ENCODE measurements at regions not wholly inside any gene's neighbourhood (a gene's known extent, or its start where the extent isn't known, plus 50 kb on each side); places are given as distances from the start of the nearest gene placed in this dataset.

- Histone ChIP-seq H2BK120ac (replicated peaks; ENCODE audit: low read depth, low read length) (no peak overlapping the region), H2BK15ac (ENCODE audit: low read length) (no peak overlapping the region), H4K5ac (ENCODE audit: insufficient read length, low read depth, low read length) (no peak overlapping the region), H3K9ac (replicated peaks in 1 of 4; ENCODE audit: extremely low read depth in 1 of 4, low read depth in 3 of 4, low read length in 3 of 4) (no peak overlapping the region), H3K4me2 (ENCODE audit: insufficient read depth in 1 of 2, low read depth in 2 of 2, low read length in 2 of 2) (no peak overlapping the region), H3K4me3 (ENCODE audit: extremely low read depth in 1 of 4, insufficient read depth in 2 of 4, low read depth in 3 of 4, low read length in 4 of 4) (no peak overlapping the region), H3K9me3 (ENCODE audit: insufficient read depth in 2 of 2, low read depth in 1 of 2, low read length in 1 of 2) (no peaks in the 10 kb centered on the region), H3K36me3 (ENCODE audit: control insufficient read depth in 2 of 4, insufficient read depth in 4 of 4, low read length in 3 of 4) (no peaks in the 10 kb centered on the region), H3K23ac (ENCODE audit: insufficient read length) (no peak overlapping the region), H2BK5ac (ENCODE audit: low read depth, low read length) (no peak overlapping the region), H3K27me3 (replicated peaks in 1 of 4; ENCODE audit: control insufficient read depth in 3 of 4, extremely low read depth in 1 of 4, insufficient read depth in 3 of 4, low read length in 3 of 4) (no peaks in the 10 kb centered on the region), H3K23me2 (ENCODE audit: low read depth, low read length) (no peaks in the 10 kb centered on the region), H4K8ac (ENCODE audit: extremely low read depth, insufficient read depth, low read length) (no peak overlapping the region), H3K79me2 (ENCODE audit: control insufficient read depth in 1 of 2, insufficient read depth in 2 of 2, low read length in 2 of 2) (no peaks in the 10 kb centered on the region), H4K20me1 (replicated peaks in 1 of 2; ENCODE audit: control insufficient read depth in 1 of 2, insufficient read depth in 2 of 2, low read length in 2 of 2) (no peaks in the 10 kb centered on the region), H3K4ac (replicated peaks; ENCODE audit: insufficient read length, low read depth, low read length) (no peak overlapping the region), H3K27ac (ENCODE audit: low read depth, low read length) (no peak overlapping the region), H3K4me1 (replicated peaks in 1 of 4; ENCODE audit: control insufficient read depth in 3 of 4, insufficient read depth in 4 of 4, low read length in 3 of 4) (no peaks in the 10 kb centered on the region), H2AK5ac (ENCODE audit: low read depth, low read length) (no peak overlapping the region), H3K79me1 (ENCODE audit: low read depth, low read length) (no peaks in the 10 kb centered on the region), H4K91ac (replicated peaks; ENCODE audit: insufficient read length, low read length) (no peak overlapping the region), H3K56ac (replicated peaks; ENCODE audit: insufficient read length, low read depth, low read length) (no peak overlapping the region), H2BK12ac (ENCODE audit: low read depth, low read length) (no peak overlapping the region), H2AFZ (ENCODE audit: low read length) (no peak overlapping the region), H3K18ac (ENCODE audit: extremely low read depth, low read length) (no peak overlapping the region), H3K14ac (ENCODE audit: insufficient read length) (no peak overlapping the region), H2BK20ac (ENCODE audit: low read length) (no peak overlapping the region)
- DNase-seq (ENCODE audit: low read depth in 1 of 2, low spot score in 2 of 2) = no peak
- ChIA-PET POLR2A (ENCODE audit: partially characterized antibody) (no interaction called here), CTCF (ENCODE audit: partially characterized antibody) (interaction anchor here (1.0 to 1.1 kb wide), 3 partner anchors 11 to 32 kb away, joined by 3 to 5 read pairs (median 3); no protein-coding TSS in a partner anchor)
- FAIRE-seq = no peak
- 83% methylated on average over 2 of the region's 2 CpGs; no CpG with 5 or more reads in 1 of the 2 experiments for WGBS, 2 experiments (ENCODE audit: extremely low coverage in 1 of 2, insufficient coverage in 1 of 2, insufficient read length in 1 of 2, insufficient replicate concordance in 2 of 2, low coverage in 1 of 2, low lambda C conversion rate in 2 of 2, missing lambda C conversion rate in 1 of 2)
- TF ChIP-seq RAD21 (IDR thresholded peaks at IDR 0.05 in 1 of 2, conservative IDR thresholded peaks at IDR 0.05 in 1 of 2; ENCODE audit: low read depth in 2 of 2, low read length in 2 of 2) = no peak
- no peak for TF ChIP-seq JUN (IDR thresholded peaks at IDR 0.05; ENCODE audit: low read depth, low read length)
- no peak for TF ChIP-seq GTF2F1 (IDR thresholded peaks at IDR 0.05; ENCODE audit: borderline replicate concordance, low read depth, low read length)
These were observed 86.6 kb upstream of the C1orf87 start for GRCh38 chr1:60160141-60160540.
